C4-2B (cell line): ENCODE measurements at regions not wholly inside any gene's neighbourhood (a gene's known extent, or its start where the extent isn't known, plus 50 kb on each side); places are given as distances from the start of the nearest gene placed in this dataset.

Source experiments
- ZFX ChIP-seq: fragments of 450-650 bp; IDR thresholded peaks from 2 replicates; pipeline ENCODE4 v1.6.1; 2017
- TF ChIP-seq, protein P1 (sequence below): fragments of 450-650 bp; conservative IDR thresholded peaks from 2 replicates; pipeline ENCODE4 v1.5.1; 2017; ENCODE audit warnings: mild to moderate bottlenecking

- TF ChIP-seq, protein P1, sequence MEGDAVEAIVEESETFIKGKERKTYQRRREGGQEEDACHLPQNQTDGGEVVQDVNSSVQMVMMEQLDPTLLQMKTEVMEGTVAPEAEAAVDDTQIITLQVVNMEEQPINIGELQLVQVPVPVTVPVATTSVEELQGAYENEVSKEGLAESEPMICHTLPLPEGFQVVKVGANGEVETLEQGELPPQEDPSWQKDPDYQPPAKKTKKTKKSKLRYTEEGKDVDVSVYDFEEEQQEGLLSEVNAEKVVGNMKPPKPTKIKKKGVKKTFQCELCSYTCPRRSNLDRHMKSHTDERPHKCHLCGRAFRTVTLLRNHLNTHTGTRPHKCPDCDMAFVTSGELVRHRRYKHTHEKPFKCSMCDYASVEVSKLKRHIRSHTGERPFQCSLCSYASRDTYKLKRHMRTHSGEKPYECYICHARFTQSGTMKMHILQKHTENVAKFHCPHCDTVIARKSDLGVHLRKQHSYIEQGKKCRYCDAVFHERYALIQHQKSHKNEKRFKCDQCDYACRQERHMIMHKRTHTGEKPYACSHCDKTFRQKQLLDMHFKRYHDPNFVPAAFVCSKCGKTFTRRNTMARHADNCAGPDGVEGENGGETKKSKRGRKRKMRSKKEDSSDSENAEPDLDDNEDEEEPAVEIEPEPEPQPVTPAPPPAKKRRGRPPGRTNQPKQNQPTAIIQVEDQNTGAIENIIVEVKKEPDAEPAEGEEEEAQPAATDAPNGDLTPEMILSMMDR, result no peak
- no peak for TF ChIP-seq ZFX
Observed at GRCh38 chr5:164224772-164225171, 719.4 kb downstream of the MAT2B start.
